ENCODE measurements at regions not wholly inside any gene's neighbourhood (a gene's known extent, or its start where the extent isn't known, plus 50 kb on each side); places are given as distances from the start of the nearest gene placed in this dataset.

GRCh38 chr18:46250812-46251173 is 146.6 kb downstream of the HAUS1 start:
- TF ChIP-seq CTCF (IDR thresholded peaks at IDR 0.05; ENCODE audit: low read depth, low read length, poor library complexity, severe bottlenecking) (no peak), EZH2phosphoT487 (IDR thresholded peaks at IDR 0.05; ENCODE audit: borderline replicate concordance, low read length) (no peak)

Data from DOHH2 (cell line).